Psoas muscle (tissue), 7 donors: ENCODE measurements at regions not wholly inside any gene's neighbourhood (a gene's known extent, or its start where the extent isn't known, plus 50 kb on each side); places are given as distances from the start of the nearest gene placed in this dataset.
"Not testable (repeated sequence)": the region's sequence is repeated elsewhere in the genome, so short reads cannot be mapped to it uniquely, and the experiment has no call there.

ENCODE experiments used
- ATAC-seq, 4 donors: fragments of 200-7000 bp; cut with Tn5 transposase; one replicate each; pipeline ENCODE4 v1.9.1; 2020; ENCODE audit warnings: moderate library complexity in 3 of 4, mild to moderate bottlenecking in 2 of 4
- DNase-seq, 2 donors: peaks; one replicate each; pipeline ENCODE4 v3.0.0-alpha.2; 2020
- H3K27ac ChIP-seq: fragments of 200-600 bp; one replicate; pipeline ENCODE4 v1.8.0; 2022
- H3K27me3 ChIP-seq, 3 donors: fragments of 200-600 bp in 1 of 3; one replicate each; pipeline versions ENCODE4 v1.6.1 to v1.8.0; 2013 to 2022; ENCODE audit warnings: low read length in 2 of 3, mild to moderate bottlenecking in 2 of 3, moderate library complexity in 1 of 3; ENCODE audit not compliant: insufficient read depth in 3 of 3
- H3K36me3 ChIP-seq, 2 donors: fragments of 200-600 bp in 1 of 2; one replicate each; pipeline versions ENCODE4 v1.6.1 to v1.8.0; 2013 to 2022; ENCODE audit warnings: low read depth in 1 of 2, mild to moderate bottlenecking in 1 of 2, moderate library complexity in 1 of 2; ENCODE audit not compliant: insufficient read depth in 1 of 2
- H3K4me1 ChIP-seq: fragments of 200-600 bp; one replicate; pipeline ENCODE4 v1.8.0; 2022
- H3K4me3 ChIP-seq: fragments of 200-600 bp; one replicate; pipeline ENCODE4 v1.8.0; 2022; ENCODE audit warnings: mild to moderate bottlenecking
- H3K9me3 ChIP-seq: fragments of 200-600 bp; one replicate; pipeline ENCODE4 v1.8.0; 2022
- CTCF ChIP-seq: fragments of 200-600 bp; IDR thresholded peaks from one replicate; pipeline ENCODE4 v1.8.0; 2022; ENCODE audit warnings: antibody characterized with exemption
- WGBS, 3 donors: extraction: QIAGEN DNeasy Blood & Tissue Kit; methylation state at CpG; one replicate each; pipeline versions ENCODE4 v1.1.6 to v1.1.7; 2013; 5-methylcytosine and 5-hydroxymethylcytosine counted together
- intact Hi-C, 2 donors: fragments of 100-400 bp; cut with DNase I; formaldehyde crosslinking; loops; one replicate each; pipeline versions ENCODE4 v1.11.0 to v1.14.2; 2022
- donor health status: healthy with polysubstance abuse.
- donor health status: DM: no; HTN: no; CAD: no; lungs with moderate emphysema.
- donor health status: Bipolar disorder and iron deficiency.
- donor health status: healthy.
- donor health status: DM: yes; HTN: yes; CAD: no.
- donor health status: DM: no; HTN: no; CAD: no.
- donor health status: DM: yes; HTN: yes; CAD: no.

GRCh38 chr5:84438456-84438855 is 53.8 kb upstream of the EDIL3 start:
- no peaks in the 10 kb centered on the region for H3K27me3 ChIP-seq
- ATAC-seq (no peak), DNase-seq (no peak)
- H3K27ac ChIP-seq: no peak overlapping the region
- no peaks in the 10 kb centered on the region for H3K4me1 ChIP-seq
- 65 to 85% (median 73%) methylated on average over 1 of the region's 1 CpG for WGBS, 3 donors
- intact Hi-C loops: no loop called here
- no peaks in the 10 kb centered on the region for H3K36me3 ChIP-seq
- no peaks in the 10 kb centered on the region for H3K9me3 ChIP-seq
- TF ChIP-seq CTCF: no peak
- no peak overlapping the region for H3K4me3 ChIP-seq

- no peak for TF ChIP-seq CTCF
- DNase-seq (no peak), ATAC-seq (no peak)
- no peaks in the 10 kb centered on the region for H3K36me3 ChIP-seq
- intact Hi-C loops: no loop called here
- no peak overlapping the region for H3K27ac ChIP-seq
- H3K27me3 ChIP-seq: no peaks in the 10 kb centered on the region
- H3K4me1 ChIP-seq: no peaks in the 10 kb centered on the region
- no peak overlapping the region for H3K4me3 ChIP-seq
- 66 to 80% (median 70%) methylated on average over 2 of the region's 2 CpGs for WGBS, 3 donors
- no peaks in the 10 kb centered on the region for H3K9me3 ChIP-seq
These were observed 53.1 kb upstream of the EDIL3 start for GRCh38 chr5:84437673-84438315.

GRCh38 chr5:84436866-84437265 is 52.2 kb upstream of the EDIL3 start:
- DNase-seq (no peak), ATAC-seq (no peak)
- H3K4me1 ChIP-seq: no peaks in the 10 kb centered on the region
- H3K27ac ChIP-seq: no peak overlapping the region
- H3K36me3 ChIP-seq: no peaks in the 10 kb centered on the region
- H3K9me3 ChIP-seq: no peaks in the 10 kb centered on the region
- WGBS, 3 donors: 83 to 86% (median 83%) methylated on average over 1 of the region's 1 CpG
- H3K4me3 ChIP-seq: no peak overlapping the region
- no peak for TF ChIP-seq CTCF
- no peaks in the 10 kb centered on the region for H3K27me3 ChIP-seq
- intact Hi-C loops: no loop called here

GRCh38 chr5:84435861-84436346 is 51.2 kb upstream of the EDIL3 start:
- H3K4me3 ChIP-seq, H3K27me3 ChIP-seq, intact Hi-C loops, H3K36me3 ChIP-seq, ATAC-seq, H3K27ac ChIP-seq, H3K4me1 ChIP-seq, H3K9me3 ChIP-seq, DNase-seq: not testable (repeated sequence)
- 75 to 78% (median 76%) methylated on average over 8 of the region's 8 CpGs for WGBS, 3 donors
